ENCODE measurements at regions not wholly inside any gene's neighbourhood (a gene's known extent, or its start where the extent isn't known, plus 50 kb on each side); places are given as distances from the start of the nearest gene placed in this dataset.
"Not testable (repeated sequence)": the region's sequence is repeated elsewhere in the genome, so short reads cannot be mapped to it uniquely, and the experiment has no call there.

- no peaks in the 10 kb centered on the region for H3K27me3 ChIP-seq (ENCODE audit: control insufficient read depth, insufficient read depth, low read length)
- no peaks in the 10 kb centered on the region for H3K36me3 ChIP-seq (ENCODE audit: control insufficient read depth, insufficient read depth, low read length)
- no peak for DNase-seq (ENCODE audit: low read depth)
- H3K4me3 ChIP-seq (ENCODE audit: low read depth, low read length), result no peak overlapping the region
- TF ChIP-seq, protein P1, sequence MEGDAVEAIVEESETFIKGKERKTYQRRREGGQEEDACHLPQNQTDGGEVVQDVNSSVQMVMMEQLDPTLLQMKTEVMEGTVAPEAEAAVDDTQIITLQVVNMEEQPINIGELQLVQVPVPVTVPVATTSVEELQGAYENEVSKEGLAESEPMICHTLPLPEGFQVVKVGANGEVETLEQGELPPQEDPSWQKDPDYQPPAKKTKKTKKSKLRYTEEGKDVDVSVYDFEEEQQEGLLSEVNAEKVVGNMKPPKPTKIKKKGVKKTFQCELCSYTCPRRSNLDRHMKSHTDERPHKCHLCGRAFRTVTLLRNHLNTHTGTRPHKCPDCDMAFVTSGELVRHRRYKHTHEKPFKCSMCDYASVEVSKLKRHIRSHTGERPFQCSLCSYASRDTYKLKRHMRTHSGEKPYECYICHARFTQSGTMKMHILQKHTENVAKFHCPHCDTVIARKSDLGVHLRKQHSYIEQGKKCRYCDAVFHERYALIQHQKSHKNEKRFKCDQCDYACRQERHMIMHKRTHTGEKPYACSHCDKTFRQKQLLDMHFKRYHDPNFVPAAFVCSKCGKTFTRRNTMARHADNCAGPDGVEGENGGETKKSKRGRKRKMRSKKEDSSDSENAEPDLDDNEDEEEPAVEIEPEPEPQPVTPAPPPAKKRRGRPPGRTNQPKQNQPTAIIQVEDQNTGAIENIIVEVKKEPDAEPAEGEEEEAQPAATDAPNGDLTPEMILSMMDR (IDR thresholded peaks at IDR 0.05; ENCODE audit: insufficient read depth, low read depth, low read length), result no peak
- POLR2A ChIA-PET, result no interaction called here
- CTCF ChIA-PET, result interaction anchor here (0.9 to 1.5 kb wide), 2 partner anchors 8 to 22 kb away, joined by 3 to 4 read pairs; no protein-coding TSS in a partner anchor
These were observed 79.0 kb downstream of the PRR15 start for GRCh38 chr7:29642494-29643155.

GRCh38 chr7:29646116-29646515, 82.5 kb downstream of the PRR15 start:
- DNase-seq (ENCODE audit: low read depth); H3K27me3 ChIP-seq (ENCODE audit: control insufficient read depth, insufficient read depth, low read length); H3K4me3 ChIP-seq (ENCODE audit: low read depth, low read length); POLR2A ChIA-PET; H3K36me3 ChIP-seq (ENCODE audit: control insufficient read depth, insufficient read depth, low read length): not testable (repeated sequence)
- CTCF ChIA-PET, result interaction anchor here (1.1 kb wide), 1 partner anchor 12 kb away, joined by 3 read pairs; no protein-coding TSS in a partner anchor

GRCh38 chr7:29647020-29647654, 83.5 kb downstream of the PRR15 start:
- ChIA-PET CTCF (interaction anchor here (1.0 to 1.1 kb wide), 2 partner anchors 12 to 13 kb away, joined by 3 read pairs; no protein-coding TSS in a partner anchor), POLR2A (no interaction called here)
- no peak for DNase-seq (ENCODE audit: low read depth)
- Histone ChIP-seq H3K4me3 (ENCODE audit: low read depth, low read length) (no peak overlapping the region), H3K27me3 (ENCODE audit: control insufficient read depth, insufficient read depth, low read length) (no peaks in the 10 kb centered on the region), H3K36me3 (ENCODE audit: control insufficient read depth, insufficient read depth, low read length) (no peaks in the 10 kb centered on the region)
- TF ChIP-seq, protein P1 (IDR thresholded peaks at IDR 0.05; ENCODE audit: insufficient read depth, low read depth, low read length), result no peak

DNA sequence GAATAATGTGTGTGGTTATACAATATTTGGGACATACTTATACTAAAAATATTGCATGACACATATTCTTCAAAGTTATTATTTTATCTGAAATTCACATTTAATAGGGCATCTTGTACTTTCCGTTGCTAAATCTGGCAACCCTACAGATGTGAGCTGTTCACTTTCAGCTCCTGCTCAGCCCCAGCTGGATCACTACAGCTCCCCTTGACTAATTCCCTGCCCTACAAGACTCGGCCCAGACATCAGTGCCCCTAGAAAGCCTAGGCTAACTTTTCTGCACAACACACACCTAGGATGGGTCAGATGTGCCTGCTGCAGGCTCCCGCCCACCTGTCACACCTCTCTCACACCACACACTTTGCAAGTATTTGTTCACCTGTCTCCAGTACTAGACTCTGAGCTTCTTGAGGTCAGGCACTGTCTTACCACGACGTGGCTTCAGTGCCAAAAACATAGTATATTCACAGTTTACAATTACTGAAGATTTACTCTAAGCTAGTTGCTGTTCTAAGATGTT, 84.1 kb downstream of the PRR15 start:
- H3K36me3 ChIP-seq (ENCODE audit: control insufficient read depth, insufficient read depth, low read length); DNase-seq (ENCODE audit: low read depth); POLR2A ChIA-PET; H3K27me3 ChIP-seq (ENCODE audit: control insufficient read depth, insufficient read depth, low read length); H3K4me3 ChIP-seq (ENCODE audit: low read depth, low read length): not testable (repeated sequence)
- CTCF ChIA-PET, result interaction anchor here (1.0 kb wide), 1 partner anchor 12 kb away, joined by 3 read pairs; no protein-coding TSS in a partner anchor

GRCh38 chr7:29649028-29649716, 85.5 kb downstream of the PRR15 start:
- no peaks in the 10 kb centered on the region for H3K36me3 ChIP-seq (ENCODE audit: control insufficient read depth, insufficient read depth, low read length)
- no peak for DNase-seq (ENCODE audit: low read depth)
- TF ChIP-seq, protein P1 (IDR thresholded peaks at IDR 0.05; ENCODE audit: insufficient read depth, low read depth, low read length), result no peak
- no peak overlapping the region for H3K4me3 ChIP-seq (ENCODE audit: low read depth, low read length)
- CTCF ChIA-PET, result interaction anchor here (0.6 kb wide), 1 partner anchor 1091 kb away, joined by 3 read pairs; no protein-coding TSS in a partner anchor
- H3K27me3 ChIP-seq (ENCODE audit: control insufficient read depth, insufficient read depth, low read length), result no peaks in the 10 kb centered on the region
- POLR2A ChIA-PET, result no interaction called here

GRCh38 chr7:29649876-29650275, 86.2 kb downstream of the PRR15 start:
- Histone ChIP-seq H3K27me3 (ENCODE audit: control insufficient read depth, insufficient read depth, low read length) (no peaks in the 10 kb centered on the region), H3K4me3 (ENCODE audit: low read depth, low read length) (no peak overlapping the region), H3K36me3 (ENCODE audit: control insufficient read depth, insufficient read depth, low read length) (no peaks in the 10 kb centered on the region)
- TF ChIP-seq, protein P1 (IDR thresholded peaks at IDR 0.05; ENCODE audit: insufficient read depth, low read depth, low read length), result no peak
- POLR2A ChIA-PET, result no interaction called here
- no peak for DNase-seq (ENCODE audit: low read depth)
- CTCF ChIA-PET, result interaction anchor here (0.6 kb wide), 1 partner anchor 1090 kb away, joined by 3 read pairs; no protein-coding TSS in a partner anchor

Measured in BJ (cell line).